ENCODE measurements at regions not wholly inside any gene's neighbourhood (a gene's known extent, or its start where the extent isn't known, plus 50 kb on each side); places are given as distances from the start of the nearest gene placed in this dataset.
"Not testable (repeated sequence)": the region's sequence is repeated elsewhere in the genome, so short reads cannot be mapped to it uniquely, and the experiment has no call there.

DNA sequence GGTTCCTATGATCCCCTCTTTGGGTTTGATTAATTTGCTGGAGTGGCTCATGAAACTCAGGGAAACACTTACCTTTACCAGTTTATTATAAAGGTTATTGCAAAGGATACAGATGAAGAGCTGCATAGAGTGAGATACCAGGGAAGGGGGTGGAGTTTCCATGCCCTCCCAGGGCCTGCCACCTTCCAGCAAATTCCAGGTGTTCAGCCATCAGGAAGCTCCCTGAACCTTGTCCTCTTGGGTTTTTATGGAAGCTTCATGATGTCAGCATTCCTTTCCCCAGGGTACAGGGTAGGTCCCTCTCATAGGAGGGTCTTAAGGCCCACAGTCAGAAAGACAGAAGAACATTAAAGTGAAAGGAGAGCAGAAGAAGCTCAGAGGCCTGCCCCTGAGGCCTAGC lies 123.9 kb upstream of the DCC start:
- in situ Hi-C loops (cut with MboI; ENCODE audit: low sequenced_read_pairs): no loop called here
- Histone ChIP-seq H3K36me3 (replicated peaks) (no peaks in the 10 kb centered on the region), H3K9me3 (no peaks in the 10 kb centered on the region), H3K4me1 (no peaks in the 10 kb centered on the region), H3K4me3 (no peak overlapping the region), H3K27me3 (ENCODE audit: low read depth) (no peaks in the 10 kb centered on the region)
- DNase-seq (ENCODE audit: low spot score in 2 of 2): no peak

DNA sequence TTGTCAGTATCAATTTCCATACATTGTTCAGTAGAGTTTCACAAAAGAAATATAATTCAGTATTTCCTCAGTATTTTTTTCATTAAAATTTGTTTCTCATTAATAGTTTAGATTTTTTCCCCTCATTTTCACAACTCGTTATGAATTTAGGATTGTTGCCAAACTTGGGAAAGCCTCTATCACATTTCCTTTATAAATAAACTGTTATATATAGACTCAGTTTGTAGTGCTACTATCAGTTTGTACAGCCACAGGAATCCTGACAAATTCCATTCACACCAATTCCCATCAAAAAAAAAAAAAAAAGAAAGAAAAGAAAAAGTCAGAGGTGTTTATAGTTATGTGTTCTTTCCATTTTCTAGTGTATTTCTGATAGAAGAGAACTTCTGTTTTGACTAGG lies 123.3 kb upstream of the DCC start:
- Histone ChIP-seq H3K36me3 (replicated peaks) (no peaks in the 10 kb centered on the region), H3K9me3 (no peaks in the 10 kb centered on the region), H3K4me1 (no peaks in the 10 kb centered on the region), H3K4me3 (no peak overlapping the region), H3K27me3 (ENCODE audit: low read depth) (no peaks in the 10 kb centered on the region)
- in situ Hi-C loops (cut with MboI; ENCODE audit: low sequenced_read_pairs): no loop called here
- no peak for DNase-seq (ENCODE audit: low spot score in 2 of 2)

DNA sequence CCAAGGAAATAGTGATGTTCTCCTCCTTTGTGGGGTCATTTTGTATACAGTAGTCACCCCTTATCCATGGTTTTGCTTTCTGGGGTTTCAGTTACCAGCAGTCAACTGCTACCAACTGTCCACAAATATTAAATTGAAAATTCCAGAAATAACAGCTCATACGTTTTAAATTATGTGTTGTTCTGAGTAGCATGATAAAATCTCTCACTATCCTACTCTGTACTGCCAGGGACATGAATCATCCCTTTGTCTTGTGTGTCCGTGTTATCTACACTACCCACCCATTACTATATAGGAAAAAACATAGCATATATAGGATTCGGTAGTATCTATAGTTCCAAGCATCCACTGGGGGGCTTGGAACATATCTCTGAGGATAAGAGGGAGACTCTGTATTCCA lies 120.9 kb upstream of the DCC start:
- Histone ChIP-seq H3K9me3 (no peaks in the 10 kb centered on the region), H3K36me3 (replicated peaks) (no peaks in the 10 kb centered on the region), H3K4me3 (no peak overlapping the region), H3K27me3 (ENCODE audit: low read depth) (no peaks in the 10 kb centered on the region), H3K4me1 (no peaks in the 10 kb centered on the region)
- in situ Hi-C loops (cut with MboI; ENCODE audit: low sequenced_read_pairs): no loop called here
- DNase-seq (ENCODE audit: low spot score in 2 of 2): no peak

DNA sequence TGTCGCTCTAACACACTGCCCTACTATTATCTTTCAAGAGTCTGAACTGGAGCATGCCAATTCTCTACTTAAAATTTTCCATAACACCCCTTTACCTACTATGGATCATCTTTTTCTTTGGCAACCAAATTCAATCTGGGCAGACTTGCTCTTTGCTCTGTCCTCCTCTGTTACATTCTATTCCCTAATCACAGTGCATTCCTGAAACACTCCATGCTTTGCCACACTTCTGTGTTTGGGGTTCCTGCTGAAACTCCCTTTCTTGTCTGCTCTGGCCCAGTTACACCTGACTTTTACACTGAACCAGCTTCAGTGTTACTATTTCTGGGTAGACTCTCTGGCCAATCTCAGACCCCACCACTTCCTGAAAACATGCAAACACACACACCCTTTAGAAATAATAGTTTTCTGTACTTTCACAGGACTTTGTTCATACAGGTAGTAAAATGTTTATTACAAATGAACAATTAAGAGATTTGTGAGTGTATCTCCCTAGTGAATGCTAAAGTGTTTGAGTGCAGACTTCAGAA lies 119.9 kb upstream of the DCC start:
- H3K36me3 ChIP-seq (replicated peaks): no peaks in the 10 kb centered on the region
- H3K27me3 ChIP-seq (ENCODE audit: low read depth): no peaks in the 10 kb centered on the region
- H3K4me1 ChIP-seq: no peaks in the 10 kb centered on the region
- no peak for DNase-seq (ENCODE audit: low spot score in 2 of 2)
- no peaks in the 10 kb centered on the region for H3K9me3 ChIP-seq
- no peak overlapping the region for H3K4me3 ChIP-seq
- in situ Hi-C loops (cut with MboI; ENCODE audit: low sequenced_read_pairs): no loop called here

DNA sequence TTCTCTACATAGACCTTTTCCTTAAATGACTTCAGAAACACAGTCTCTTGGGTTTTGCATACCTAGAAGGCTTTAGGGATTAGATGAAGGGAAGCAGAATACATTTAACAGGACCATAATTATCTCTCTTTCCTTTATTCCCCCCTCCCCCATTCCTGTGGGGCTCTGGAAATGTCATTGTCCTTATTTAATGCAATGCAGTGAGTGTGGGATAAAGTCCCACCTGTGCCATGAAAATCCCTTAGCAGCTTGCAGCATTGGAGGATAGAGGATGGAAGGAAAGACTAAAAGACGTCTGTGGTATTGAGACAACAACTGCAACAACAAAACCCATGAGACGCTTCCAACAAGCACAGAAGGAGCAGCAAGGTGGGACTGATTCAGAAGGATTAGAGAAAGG lies 117.8 kb upstream of the DCC start:
- Histone ChIP-seq H3K4me1 (no peaks in the 10 kb centered on the region), H3K4me3 (no peak overlapping the region), H3K36me3 (replicated peaks) (no peaks in the 10 kb centered on the region), H3K27me3 (ENCODE audit: low read depth) (no peaks in the 10 kb centered on the region), H3K9me3 (no peaks in the 10 kb centered on the region)
- in situ Hi-C loops (cut with MboI; ENCODE audit: low sequenced_read_pairs): no loop called here
- DNase-seq (ENCODE audit: low spot score in 2 of 2): no peak

DNA sequence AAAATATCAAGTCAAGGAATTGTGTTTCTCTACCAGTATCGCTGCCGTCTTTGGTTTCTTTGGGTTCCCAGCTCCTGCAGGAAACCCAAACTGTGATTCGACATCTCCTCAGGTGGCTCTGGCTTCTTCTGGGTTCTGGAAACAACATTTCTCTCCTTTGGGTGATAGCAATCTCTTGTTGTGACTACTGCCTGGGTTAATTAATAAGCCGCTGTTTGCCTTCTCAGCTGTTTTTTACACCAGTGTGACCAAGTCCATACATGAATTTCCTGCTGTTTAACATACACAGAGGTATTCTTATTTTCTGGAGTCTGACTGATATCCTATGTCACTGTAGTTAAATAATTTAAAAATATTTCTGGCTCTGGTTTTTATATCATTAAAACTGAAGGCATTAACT lies 112.5 kb upstream of the DCC start:
- DNase-seq (ENCODE audit: low spot score in 2 of 2): no peak
- in situ Hi-C loops (cut with MboI; ENCODE audit: low sequenced_read_pairs): no loop called here
- Histone ChIP-seq H3K27me3 (ENCODE audit: low read depth) (no peaks in the 10 kb centered on the region), H3K36me3 (replicated peaks) (no peaks in the 10 kb centered on the region), H3K9me3 (no peaks in the 10 kb centered on the region), H3K4me1 (no peaks in the 10 kb centered on the region), H3K4me3 (no peak overlapping the region)

DNA sequence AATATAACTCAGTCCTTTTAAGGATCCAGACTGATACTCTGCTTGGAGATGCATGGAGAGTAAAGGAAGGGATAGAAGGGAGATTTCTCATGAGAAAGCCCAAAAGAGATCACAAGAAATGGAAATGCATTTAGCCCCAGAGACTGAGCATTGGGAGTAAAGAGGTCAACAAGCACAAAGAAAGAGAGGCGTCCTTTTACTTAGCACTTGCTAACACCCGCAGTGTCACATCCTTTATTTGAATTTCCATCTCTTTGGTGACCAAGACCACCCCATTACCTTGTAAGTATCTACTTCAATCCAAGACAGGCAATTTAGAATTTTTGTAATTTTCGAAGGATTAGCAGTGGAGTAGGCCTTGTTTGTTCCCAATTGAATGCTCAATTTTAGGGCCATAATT lies 111.8 kb upstream of the DCC start:
- Histone ChIP-seq H3K4me3 (no peak overlapping the region), H3K9me3 (no peaks in the 10 kb centered on the region), H3K4me1 (no peaks in the 10 kb centered on the region), H3K27me3 (ENCODE audit: low read depth) (no peaks in the 10 kb centered on the region), H3K36me3 (replicated peaks) (no peaks in the 10 kb centered on the region)
- DNase-seq (ENCODE audit: low spot score in 2 of 2): no peak
- in situ Hi-C loops (cut with MboI; ENCODE audit: low sequenced_read_pairs): no loop called here

DNA sequence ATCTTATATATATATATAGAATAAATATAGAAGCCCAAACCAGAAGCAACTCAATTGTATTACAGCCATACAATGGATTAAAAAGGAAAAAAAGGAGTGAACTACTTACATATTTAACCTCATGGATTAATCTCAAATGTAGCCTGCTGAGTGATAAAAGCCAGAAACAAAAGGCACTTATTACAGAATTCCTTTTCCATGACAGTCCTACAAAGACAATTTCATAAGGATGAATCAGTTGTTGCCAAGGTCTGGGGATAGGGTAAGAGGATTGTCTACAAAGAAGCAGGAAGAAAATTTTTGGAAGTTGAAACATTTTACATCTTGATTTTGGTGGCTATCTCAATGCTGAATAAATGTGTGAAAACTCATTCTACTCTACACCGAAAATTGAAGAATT lies 103.9 kb upstream of the DCC start:
- Histone ChIP-seq H3K4me3 (no peak overlapping the region), H3K4me1 (no peaks in the 10 kb centered on the region), H3K27me3 (ENCODE audit: low read depth) (no peaks in the 10 kb centered on the region), H3K9me3 (no peaks in the 10 kb centered on the region), H3K36me3 (replicated peaks) (no peaks in the 10 kb centered on the region)
- no peak for DNase-seq (ENCODE audit: low spot score in 2 of 2)
- in situ Hi-C loops (cut with MboI; ENCODE audit: low sequenced_read_pairs): no loop called here

DNA sequence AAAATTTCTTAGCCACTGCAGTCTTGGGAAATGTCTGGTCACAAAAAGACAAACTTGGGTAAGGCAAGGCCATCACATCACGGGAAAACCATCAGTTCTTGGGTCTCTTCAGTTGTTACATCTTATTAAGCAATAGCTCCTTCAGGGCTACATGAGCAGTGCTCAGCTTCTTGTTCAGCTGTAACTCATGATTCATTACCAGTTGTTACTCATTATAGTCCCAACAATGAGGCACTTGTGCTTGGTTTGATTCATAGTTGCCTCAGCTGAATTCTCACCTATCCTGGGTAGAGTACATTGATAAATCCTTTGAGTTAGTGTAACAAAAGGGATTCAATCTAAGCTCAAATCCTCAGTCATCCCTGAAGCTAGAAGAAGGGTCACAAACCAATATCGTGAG lies 102.4 kb upstream of the DCC start:
- DNase-seq (ENCODE audit: low spot score in 2 of 2): no peak
- no peaks in the 10 kb centered on the region for H3K27me3 ChIP-seq (ENCODE audit: low read depth)
- in situ Hi-C loops (cut with MboI; ENCODE audit: low sequenced_read_pairs): no loop called here
- H3K4me3 ChIP-seq: no peak overlapping the region
- H3K4me1 ChIP-seq: no peaks in the 10 kb centered on the region
- H3K36me3 ChIP-seq (replicated peaks): no peaks in the 10 kb centered on the region
- no peaks in the 10 kb centered on the region; the same call in 1 of the 2 replicates for H3K9me3 ChIP-seq

DNA sequence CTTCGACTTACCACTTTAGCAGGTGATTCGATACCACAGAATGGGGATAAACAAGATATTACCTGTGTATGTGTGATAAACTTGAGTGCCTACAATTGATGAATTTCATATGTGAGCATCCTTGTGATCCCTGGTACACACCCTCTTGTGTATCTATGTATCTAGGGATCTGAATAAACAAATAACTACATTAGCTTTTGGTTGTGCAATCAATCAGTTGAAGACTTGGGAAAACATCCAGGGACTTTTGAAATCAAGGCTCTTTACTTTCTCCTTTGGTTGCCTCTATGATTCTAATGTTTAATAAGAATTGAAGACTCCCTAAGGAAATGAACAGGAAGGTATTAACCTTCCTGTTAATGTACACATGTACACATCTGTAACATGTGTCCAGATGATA lies 97.3 kb upstream of the DCC start:
- H3K27me3 ChIP-seq (ENCODE audit: low read depth): no peaks in the 10 kb centered on the region
- no peaks in the 10 kb centered on the region for H3K4me1 ChIP-seq
- H3K4me3 ChIP-seq: no peak overlapping the region
- DNase-seq (ENCODE audit: low spot score in 2 of 2): no peak
- in situ Hi-C loops (cut with MboI; ENCODE audit: low sequenced_read_pairs): no loop called here
- H3K9me3 ChIP-seq: no peaks in the 10 kb centered on the region; the same call in 1 of the 2 replicates
- H3K36me3 ChIP-seq (replicated peaks): no peaks in the 10 kb centered on the region

DNA sequence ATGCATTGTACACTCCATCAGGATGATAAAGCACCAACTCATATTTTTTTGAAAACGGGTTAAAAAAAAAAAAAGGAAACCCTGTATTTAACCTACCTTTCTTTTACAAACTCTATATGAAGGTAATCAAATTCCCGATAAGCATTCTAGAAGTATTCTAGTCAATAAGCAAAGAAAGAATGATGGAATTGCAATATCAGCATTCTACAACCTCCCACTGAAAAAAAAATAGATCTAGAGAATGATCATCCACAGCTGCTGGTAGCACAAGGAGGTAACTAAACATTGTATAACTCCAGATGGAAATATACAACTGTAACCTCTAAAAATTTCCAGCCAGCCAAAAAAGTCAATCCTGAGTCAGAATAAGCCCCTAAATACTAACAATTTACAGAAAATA lies 95.3 kb upstream of the DCC start:
- H3K4me3 ChIP-seq: no peak overlapping the region
- H3K4me1 ChIP-seq: no peaks in the 10 kb centered on the region
- H3K9me3 ChIP-seq: no peaks in the 10 kb centered on the region; the same call in 1 of the 2 replicates
- no peaks in the 10 kb centered on the region for H3K27me3 ChIP-seq (ENCODE audit: low read depth)
- no peaks in the 10 kb centered on the region for H3K36me3 ChIP-seq (replicated peaks)
- in situ Hi-C loops (cut with MboI; ENCODE audit: low sequenced_read_pairs): no loop called here
- DNase-seq (ENCODE audit: low spot score in 2 of 2): no peak

DNA sequence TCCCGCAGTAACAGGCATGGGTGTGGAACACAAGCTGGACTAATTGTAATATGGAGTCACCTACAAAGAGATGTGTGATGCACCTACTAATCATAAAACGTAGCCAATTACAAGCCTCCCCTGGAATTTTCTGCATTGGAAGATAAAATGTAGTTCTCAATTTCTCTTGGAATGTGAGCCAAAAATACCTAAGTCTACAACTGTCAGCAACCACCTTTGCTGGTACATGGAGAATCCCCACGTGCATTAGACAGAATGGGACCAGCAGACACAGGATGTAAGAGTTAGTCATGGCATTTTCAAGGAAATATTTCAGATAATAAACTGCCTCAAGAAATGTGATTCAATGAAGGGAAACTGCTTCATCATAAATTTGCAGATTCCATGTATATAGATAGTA lies 85.6 kb upstream of the DCC start:
- Histone ChIP-seq H3K36me3 (replicated peaks) (no peaks in the 10 kb centered on the region), H3K27me3 (ENCODE audit: low read depth) (no peaks in the 10 kb centered on the region), H3K4me1 (no peaks in the 10 kb centered on the region), H3K9me3 (no peaks in the 10 kb centered on the region), H3K4me3 (no peak overlapping the region)
- in situ Hi-C loops (cut with MboI; ENCODE audit: low sequenced_read_pairs): no loop called here
- DNase-seq (ENCODE audit: low spot score in 2 of 2): no peak

DNA sequence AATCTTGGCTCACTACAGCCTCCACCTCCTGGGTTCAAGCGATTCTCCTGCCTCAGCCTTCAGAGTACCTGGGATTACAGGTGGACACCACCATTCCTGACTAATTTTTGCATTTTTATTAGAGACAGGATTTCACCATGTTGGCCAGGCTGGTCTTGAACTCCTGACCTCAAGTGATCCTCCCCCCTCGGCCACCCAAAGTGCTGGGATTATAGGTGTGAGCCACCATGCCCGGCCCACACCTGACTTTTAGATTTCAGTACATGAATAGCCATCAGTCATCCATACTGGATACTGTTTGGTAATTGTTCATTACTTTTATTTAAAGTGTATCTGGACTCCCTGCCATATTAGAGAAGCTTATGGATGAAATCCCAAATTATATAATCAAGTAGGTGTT lies 82.6 kb upstream of the DCC start:
- H3K9me3 ChIP-seq; DNase-seq (ENCODE audit: low spot score in 2 of 2); H3K4me3 ChIP-seq; H3K36me3 ChIP-seq (replicated peaks); H3K27me3 ChIP-seq (ENCODE audit: low read depth); H3K4me1 ChIP-seq; in situ Hi-C loops (cut with MboI; ENCODE audit: low sequenced_read_pairs): not testable (repeated sequence)

DNA sequence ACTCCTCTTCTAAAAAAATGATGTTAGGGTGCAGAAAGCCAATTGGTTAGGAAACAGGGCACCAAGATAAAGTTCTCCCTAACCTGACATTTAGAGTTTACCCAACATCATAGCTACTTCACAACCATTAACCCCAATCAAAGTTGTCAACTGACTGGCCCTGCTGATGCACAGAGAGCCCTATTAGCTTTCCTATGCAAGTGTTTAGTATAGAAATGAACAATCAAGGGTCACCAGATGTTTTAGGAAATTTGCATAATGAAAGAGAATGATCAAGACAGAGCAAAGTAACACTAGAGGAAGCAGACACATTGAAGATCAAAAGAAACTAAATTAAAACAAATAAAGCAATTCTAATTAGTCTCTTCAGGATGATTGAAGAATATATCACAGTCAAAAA lies 64.2 kb upstream of the DCC start:
- no peaks in the 10 kb centered on the region for H3K27me3 ChIP-seq (ENCODE audit: low read depth)
- in situ Hi-C loops (cut with MboI; ENCODE audit: low sequenced_read_pairs): no loop called here
- H3K9me3 ChIP-seq: no peaks in the 10 kb centered on the region
- no peak overlapping the region for H3K4me3 ChIP-seq
- no peak for DNase-seq (ENCODE audit: low spot score in 2 of 2)
- H3K4me1 ChIP-seq: no peaks in the 10 kb centered on the region
- no peaks in the 10 kb centered on the region for H3K36me3 ChIP-seq (replicated peaks)

DNA sequence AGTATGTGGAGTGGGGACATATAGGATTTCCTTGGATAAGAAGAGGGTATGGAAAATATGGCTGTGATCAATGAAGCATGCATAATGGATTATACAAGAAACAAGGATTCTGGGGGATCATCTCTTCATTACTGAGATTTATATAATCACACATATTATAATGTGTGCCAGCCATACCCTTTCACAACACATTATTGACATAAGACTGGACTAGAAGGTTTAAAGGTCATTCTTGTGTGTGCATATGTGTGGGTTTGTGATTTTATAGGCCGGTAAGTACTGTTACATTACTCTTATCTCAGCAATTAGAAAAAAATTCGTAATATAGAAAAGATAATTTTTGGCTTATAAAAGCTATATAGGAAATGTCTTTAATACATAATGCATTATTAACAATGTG lies 62.2 kb upstream of the DCC start:
- in situ Hi-C loops (cut with MboI; ENCODE audit: low sequenced_read_pairs): no loop called here
- no peak for DNase-seq (ENCODE audit: low spot score in 2 of 2)
- no peaks in the 10 kb centered on the region for H3K27me3 ChIP-seq (ENCODE audit: low read depth)
- H3K4me1 ChIP-seq: no peaks in the 10 kb centered on the region
- no peaks in the 10 kb centered on the region for H3K9me3 ChIP-seq
- no peak overlapping the region for H3K4me3 ChIP-seq
- H3K36me3 ChIP-seq (replicated peaks): no peaks in the 10 kb centered on the region

All from HAP-1 (cell line).